Endothelial cell of hepatic sinusoid (primary cell): ENCODE measurements at regions not wholly inside any gene's neighbourhood (a gene's known extent, or its start where the extent isn't known, plus 50 kb on each side); places are given as distances from the start of the nearest gene placed in this dataset.

Experiments
- in situ Hi-C: cut with HindIII; loops from 2 replicates; pipeline ENCODE4 v1.10.0; 2017; ENCODE audit warnings: low sequenced_read_pairs

GRCh38 chr3:168476360-168476980, 380.7 kb upstream of the GOLIM4 start:
- in situ Hi-C loops = no loop called here

GRCh38 chr3:168475704-168476103, 380.0 kb upstream of the GOLIM4 start:
- in situ Hi-C loops = no loop called here

- in situ Hi-C loops = no loop called here
Observed at GRCh38 chr3:168473334-168473890, 377.7 kb upstream of the GOLIM4 start.

GRCh38 chr3:168472783-168473182, 377.1 kb upstream of the GOLIM4 start:
- in situ Hi-C loops = no loop called here

- in situ Hi-C loops = no loop called here
Observed at GRCh38 chr3:168470380-168470779, 374.7 kb upstream of the GOLIM4 start.

- in situ Hi-C loops = no loop called here
Observed at GRCh38 chr3:168469436-168469835, 373.7 kb upstream of the GOLIM4 start.

- in situ Hi-C loops = no loop called here
Observed at GRCh38 chr3:168467115-168467714, 371.5 kb upstream of the GOLIM4 start.

GRCh38 chr3:168461793-168462192, 366.1 kb upstream of the GOLIM4 start:
- in situ Hi-C loops = no loop called here

GRCh38 chr3:168459226-168459784, 363.6 kb upstream of the GOLIM4 start:
- in situ Hi-C loops = no loop called here

GRCh38 chr3:168457954-168458539, 362.3 kb upstream of the GOLIM4 start:
- in situ Hi-C loops = no loop called here

- in situ Hi-C loops = no loop called here
Observed at GRCh38 chr3:168455814-168456213, 360.1 kb upstream of the GOLIM4 start.

GRCh38 chr3:168453623-168454022, 357.9 kb upstream of the GOLIM4 start:
- in situ Hi-C loops = no loop called here

GRCh38 chr3:168443965-168444364, 348.2 kb upstream of the GOLIM4 start:
- in situ Hi-C loops = no loop called here

GRCh38 chr3:168442502-168442901, 346.8 kb upstream of the GOLIM4 start:
- in situ Hi-C loops = no loop called here

GRCh38 chr3:168436245-168436724, 340.6 kb upstream of the GOLIM4 start:
- in situ Hi-C loops = no loop called here

- in situ Hi-C loops = no loop called here
Observed at GRCh38 chr3:168431491-168431890, 335.8 kb upstream of the GOLIM4 start.

- in situ Hi-C loops = loop anchor here (5.0 kb wide), 1 partner anchor 81 kb away; no protein-coding TSS in a partner anchor
Observed at GRCh38 chr3:168427835-168428475, 332.2 kb upstream of the GOLIM4 start.

GRCh38 chr3:168427156-168427555, 331.4 kb upstream of the GOLIM4 start:
- in situ Hi-C loops = loop anchor here (5.0 kb wide), 1 partner anchor 80 kb away; no protein-coding TSS in a partner anchor

GRCh38 chr3:168425936-168426595, 330.3 kb upstream of the GOLIM4 start:
- in situ Hi-C loops = loop anchor here (5.0 kb wide), 1 partner anchor 79 kb away; no protein-coding TSS in a partner anchor

GRCh38 chr3:168424059-168424734, 328.5 kb upstream of the GOLIM4 start:
- in situ Hi-C loops = no loop called here
